ENCODE measurements at regions not wholly inside any gene's neighbourhood (a gene's known extent, or its start where the extent isn't known, plus 50 kb on each side); places are given as distances from the start of the nearest gene placed in this dataset.
"Not testable (repeated sequence)": the region's sequence is repeated elsewhere in the genome, so short reads cannot be mapped to it uniquely, and the experiment has no call there.

DNA sequence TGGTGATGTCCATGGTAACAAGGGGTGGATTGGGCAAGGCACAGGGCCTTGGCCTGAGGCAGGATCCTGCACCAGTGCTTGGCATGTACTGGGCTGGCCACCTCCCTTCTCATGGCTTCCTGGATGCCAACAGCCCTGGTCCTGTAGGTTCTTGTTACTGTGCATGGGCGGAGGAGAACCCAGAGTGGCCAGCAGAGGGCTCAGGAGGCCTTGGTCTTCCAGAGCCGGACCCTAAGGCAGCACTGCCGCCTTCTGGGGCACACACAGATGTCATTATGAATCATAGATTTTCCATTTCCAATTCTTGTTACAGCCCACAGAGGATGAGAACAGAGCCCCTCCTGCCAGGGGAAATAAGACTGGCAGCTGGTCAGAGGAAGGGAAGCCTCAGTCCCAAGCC is 122.7 kb downstream of the ZNF267 start:
- TF ChIP-seq, protein P1, sequence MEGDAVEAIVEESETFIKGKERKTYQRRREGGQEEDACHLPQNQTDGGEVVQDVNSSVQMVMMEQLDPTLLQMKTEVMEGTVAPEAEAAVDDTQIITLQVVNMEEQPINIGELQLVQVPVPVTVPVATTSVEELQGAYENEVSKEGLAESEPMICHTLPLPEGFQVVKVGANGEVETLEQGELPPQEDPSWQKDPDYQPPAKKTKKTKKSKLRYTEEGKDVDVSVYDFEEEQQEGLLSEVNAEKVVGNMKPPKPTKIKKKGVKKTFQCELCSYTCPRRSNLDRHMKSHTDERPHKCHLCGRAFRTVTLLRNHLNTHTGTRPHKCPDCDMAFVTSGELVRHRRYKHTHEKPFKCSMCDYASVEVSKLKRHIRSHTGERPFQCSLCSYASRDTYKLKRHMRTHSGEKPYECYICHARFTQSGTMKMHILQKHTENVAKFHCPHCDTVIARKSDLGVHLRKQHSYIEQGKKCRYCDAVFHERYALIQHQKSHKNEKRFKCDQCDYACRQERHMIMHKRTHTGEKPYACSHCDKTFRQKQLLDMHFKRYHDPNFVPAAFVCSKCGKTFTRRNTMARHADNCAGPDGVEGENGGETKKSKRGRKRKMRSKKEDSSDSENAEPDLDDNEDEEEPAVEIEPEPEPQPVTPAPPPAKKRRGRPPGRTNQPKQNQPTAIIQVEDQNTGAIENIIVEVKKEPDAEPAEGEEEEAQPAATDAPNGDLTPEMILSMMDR (IDR thresholded peaks at IDR 0.05; ENCODE audit: low read depth, low read length, poor library complexity, severe bottlenecking) = not testable (repeated sequence)
- TF ChIP-seq EZH2phosphoT487 (IDR thresholded peaks at IDR 0.05; ENCODE audit: borderline replicate concordance, low read length) = not testable (repeated sequence)

All from DOHH2 (cell line).